UCSD-AML1 (cell line): ENCODE measurements at regions not wholly inside any gene's neighbourhood (a gene's known extent, or its start where the extent isn't known, plus 50 kb on each side); places are given as distances from the start of the nearest gene placed in this dataset.

Source experiments
- DNase-seq: peaks from one replicate; lab custom pipeline; 2025; ENCODE audit not compliant: unreplicated experiment; lab: John Stamatoyannopoulos, UW

DNA sequence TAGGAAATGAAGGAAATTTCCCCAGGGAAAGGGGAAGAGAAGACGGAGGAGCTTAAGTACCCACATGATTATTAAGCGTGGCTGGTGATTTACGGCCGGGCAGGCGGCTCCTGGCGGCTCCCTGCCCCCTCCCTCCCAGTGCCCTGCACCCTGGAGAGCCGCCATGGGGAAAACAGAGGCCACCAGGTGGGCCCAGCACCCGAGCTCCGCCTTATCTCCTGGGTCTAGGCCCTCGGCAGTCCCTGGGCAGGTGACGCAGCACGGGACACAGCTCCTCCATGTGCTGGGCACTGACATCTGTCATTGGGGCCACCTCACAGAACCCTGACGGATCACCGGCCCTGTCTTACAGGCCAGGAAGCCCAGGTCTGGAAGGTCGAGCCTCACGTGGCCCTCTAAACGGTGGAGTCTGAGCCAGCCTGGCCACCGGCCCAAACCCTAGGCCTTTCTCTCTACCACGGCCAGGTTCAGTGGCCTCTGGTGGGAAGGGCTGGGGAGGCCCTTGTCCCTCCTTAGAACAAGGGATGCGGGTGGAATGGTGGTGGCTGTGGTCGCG, 60.2 kb upstream of the PPARA start:
- no peak for DNase-seq

DNA sequence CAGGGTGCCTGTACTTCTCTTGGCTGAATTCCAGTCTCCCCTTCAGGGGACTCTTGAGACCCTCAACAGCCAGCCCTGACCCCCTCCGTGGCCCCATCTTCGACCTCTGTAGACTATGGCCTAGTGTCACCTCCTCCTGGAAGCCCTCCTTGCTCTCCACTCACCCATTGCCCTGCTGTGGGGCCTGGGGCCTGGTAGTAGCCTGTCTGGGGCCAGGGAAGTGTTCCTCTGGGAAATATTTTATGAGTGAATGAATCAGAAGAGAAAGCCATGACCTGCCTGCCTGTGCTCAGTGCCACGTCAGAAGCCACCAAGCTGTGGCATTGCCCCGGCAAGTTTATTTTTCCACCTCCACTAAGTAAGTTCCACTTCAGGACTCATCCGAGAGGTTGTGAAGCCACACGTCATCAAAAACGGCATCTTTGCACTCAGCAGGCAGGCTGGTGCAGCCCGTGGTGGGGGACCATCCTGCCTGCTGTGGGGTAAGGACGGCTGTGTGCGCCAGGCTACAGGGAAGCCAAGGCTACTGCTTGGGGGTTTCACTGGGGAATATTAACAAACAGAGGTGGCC, 59.6 kb upstream of the PPARA start:
- DNase-seq: no peak

DNA sequence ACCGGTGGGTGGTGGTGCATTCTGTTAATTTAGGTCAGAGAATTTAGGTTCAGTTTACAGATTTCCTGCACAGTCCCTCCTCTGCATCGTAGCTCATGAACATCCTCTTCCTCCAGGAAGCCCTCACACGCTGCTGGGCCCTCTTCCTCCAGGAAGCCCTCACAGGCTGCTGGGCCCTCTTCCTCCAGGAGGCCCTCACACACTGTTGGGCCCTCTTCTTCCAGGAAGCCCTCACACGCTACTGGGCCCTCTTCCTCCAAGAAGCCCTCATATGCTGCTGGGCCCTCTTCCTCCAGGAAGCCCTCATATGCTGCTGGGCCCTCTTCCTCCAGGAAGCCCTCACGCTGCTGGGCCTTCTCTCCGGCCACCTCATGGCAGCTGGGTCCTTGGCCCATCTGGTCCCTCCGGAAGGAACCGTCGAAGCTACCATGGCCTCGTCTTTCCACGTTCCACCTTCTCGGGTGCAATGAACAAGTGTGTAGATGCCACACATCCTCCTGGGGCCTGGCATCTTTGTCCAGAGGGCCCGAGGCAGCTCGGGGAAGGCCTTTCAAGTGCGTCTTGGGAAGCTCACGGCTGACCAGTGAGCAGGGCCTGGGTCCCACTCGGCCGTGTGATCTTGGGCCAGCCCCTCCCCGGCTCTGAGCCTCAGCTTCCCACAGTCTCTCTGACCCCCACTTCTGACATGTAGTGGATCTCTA, 58.9 kb upstream of the PPARA start:
- no peak for DNase-seq

DNA sequence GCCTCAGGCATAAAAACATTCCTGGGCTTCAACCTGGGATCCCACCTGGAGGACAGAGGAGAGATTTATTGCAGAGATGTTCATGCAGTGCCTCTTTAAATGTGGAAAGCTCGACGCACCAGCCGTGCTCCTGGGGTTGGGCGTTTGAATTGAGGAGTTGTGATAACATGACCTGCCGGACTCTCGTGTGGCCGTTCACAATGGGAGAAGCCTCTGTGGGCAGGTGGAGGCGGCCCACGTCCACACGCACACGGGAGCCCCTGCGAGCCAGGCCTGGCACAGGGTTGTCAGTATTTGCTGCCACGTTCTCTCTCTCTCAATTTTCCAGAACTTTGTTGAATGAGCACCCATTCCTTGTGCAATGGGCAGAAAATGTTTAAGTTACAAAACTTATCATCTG, 58.3 kb upstream of the PPARA start:
- DNase-seq: no peak

DNA sequence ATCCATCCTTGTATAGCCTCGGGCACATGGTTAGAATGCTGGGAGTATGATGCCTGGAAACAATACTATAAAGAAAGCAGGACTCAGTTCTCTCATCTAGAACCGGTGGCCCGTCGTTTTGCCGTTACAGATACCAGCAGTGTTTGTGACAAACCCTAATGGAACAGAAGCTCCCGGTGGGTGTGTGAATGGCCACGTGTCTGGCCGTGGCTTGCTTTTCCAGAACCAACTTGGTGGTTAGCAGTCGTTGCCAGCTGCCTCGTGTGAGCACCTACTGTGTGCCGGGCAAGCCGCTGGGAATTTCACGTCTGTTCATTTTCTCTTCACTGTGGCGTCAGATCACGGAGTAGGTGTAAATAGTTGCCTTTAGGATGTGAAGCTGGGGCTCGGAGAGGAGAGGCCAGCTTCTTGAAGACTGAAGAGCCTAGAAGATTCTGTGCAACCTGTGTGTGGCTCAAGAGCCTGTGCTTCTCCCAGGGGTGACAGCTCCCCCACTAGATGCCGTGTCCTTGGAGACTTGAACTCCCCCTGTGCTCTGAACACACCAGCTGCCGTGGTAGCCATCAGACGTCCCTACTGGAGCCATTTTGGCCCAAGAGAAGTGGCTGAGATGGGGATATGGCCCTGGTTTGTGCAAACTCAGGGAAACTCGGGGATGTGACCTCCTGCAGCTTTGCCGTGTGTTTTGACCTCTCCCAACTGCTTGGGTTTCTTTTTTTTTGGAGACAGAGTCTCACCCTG, 57.5 kb upstream of the PPARA start:
- DNase-seq: no peak

DNA sequence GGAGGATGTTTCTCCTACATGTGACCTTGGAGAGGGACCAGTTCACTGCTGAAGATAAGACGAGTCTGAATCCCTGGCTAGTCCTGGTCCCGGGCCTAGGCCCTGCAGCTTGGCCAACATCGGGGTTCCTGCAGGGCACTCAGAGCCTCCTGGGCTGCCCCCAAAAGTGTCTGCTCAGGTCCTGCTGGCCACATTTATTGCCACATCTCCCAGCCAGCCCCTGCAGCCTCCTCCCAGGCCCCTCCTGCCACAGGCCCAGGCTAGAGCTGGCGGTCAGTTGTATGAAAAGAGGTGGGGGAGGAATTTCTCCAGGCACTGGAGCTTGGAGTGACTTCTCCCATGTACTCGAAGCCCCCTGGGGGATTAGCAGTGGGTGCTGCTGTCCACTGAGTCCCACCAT, 56.5 kb upstream of the PPARA start:
- DNase-seq: no peak

DNA sequence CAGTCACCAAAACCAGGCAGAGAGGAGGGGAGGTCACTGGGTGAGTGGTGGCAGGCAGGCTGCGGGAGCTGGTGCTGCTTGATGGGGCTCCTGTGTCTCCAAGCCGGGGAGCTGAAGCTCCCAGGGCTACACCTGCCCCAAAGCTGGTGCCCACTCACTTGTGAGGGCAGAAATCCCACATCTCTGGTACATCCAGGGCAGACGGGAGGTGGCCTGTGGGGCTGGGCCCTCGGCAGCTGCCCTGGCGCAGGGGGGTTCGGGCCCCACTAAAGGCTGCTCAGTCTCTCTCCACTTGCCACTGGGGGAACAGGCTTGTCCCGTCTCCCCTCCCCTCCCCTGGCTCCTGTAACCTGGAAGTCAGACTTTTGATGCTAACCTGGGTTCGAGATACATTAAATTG, 55.6 kb upstream of the PPARA start:
- no peak for DNase-seq

DNA sequence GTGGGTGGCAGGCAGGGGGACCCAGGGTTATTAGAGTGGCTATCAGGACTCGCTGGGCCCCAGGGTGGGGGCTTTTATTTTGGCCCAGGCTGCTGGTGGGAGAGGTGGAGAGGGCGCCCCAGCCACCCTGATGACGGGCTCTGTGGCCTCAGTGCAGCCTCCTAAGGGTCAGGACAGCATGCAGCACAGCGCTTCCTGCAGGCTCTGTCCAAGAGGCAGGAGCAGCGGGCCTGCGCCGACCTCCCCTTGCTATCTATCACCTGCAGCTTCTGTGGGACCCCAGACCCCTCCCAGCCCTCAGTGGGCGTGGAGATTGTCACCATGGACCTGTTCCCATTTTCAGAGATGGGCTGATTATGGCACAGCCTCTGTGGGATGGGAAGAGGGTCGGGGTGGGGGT, 54.3 kb upstream of the PPARA start:
- no peak for DNase-seq

DNA sequence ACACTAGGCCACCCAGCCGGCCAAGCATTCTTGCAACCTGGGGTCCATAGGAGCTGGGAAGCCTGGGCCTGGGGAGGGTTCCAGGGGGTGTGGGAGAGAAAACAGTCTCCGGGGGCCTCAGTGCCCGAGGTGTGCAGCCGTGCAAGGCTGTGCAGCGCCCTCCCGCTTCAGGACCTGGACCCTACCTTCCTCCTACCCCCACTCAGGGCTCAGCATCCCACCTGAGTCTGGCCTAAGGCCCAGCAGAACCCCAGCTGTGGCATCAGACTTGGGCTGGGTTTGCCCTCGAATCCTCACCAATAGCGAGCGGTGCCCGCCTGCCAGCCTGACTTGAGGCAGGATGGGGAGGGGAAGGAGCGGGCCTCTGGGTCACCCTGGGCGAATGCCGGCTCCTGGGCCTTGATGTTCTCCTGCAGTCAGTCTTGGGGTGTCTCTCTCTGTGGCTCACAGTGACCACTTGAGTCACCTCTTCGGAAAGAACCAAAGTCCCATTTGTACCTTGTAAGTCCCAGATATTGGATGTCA, 53.6 kb upstream of the PPARA start:
- no peak for DNase-seq

DNA sequence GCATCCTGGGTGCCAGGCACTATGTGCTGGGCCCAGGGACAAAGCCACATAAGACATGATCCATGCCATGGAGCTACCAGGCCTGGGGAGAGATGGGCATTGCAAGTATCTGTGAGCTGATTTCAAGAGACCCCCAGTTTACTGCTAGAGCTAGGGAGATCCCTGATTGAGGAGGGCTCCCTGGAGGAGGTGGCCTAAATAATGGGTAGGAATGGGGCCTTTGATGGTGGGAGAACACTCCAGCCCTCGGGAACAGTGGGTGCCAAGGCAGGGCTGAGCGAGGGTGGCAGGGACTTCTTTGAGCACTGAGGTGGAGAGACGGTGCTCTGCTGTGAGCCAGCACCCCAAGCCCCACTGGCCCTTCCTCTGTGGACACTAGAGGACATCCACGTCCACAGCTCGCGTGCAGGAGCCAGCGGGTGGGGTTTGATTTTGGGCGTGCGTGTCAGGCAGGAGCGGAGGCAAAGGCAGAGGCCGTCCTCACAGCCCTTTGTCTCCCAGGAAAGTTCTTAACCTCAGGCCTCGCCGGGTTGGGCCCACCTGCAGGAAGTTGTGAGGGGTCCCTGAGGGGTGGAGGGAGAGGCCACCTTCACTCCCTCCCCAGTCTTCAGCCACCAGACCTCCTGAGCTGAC, 52.9 kb upstream of the PPARA start:
- DNase-seq: no peak

DNA sequence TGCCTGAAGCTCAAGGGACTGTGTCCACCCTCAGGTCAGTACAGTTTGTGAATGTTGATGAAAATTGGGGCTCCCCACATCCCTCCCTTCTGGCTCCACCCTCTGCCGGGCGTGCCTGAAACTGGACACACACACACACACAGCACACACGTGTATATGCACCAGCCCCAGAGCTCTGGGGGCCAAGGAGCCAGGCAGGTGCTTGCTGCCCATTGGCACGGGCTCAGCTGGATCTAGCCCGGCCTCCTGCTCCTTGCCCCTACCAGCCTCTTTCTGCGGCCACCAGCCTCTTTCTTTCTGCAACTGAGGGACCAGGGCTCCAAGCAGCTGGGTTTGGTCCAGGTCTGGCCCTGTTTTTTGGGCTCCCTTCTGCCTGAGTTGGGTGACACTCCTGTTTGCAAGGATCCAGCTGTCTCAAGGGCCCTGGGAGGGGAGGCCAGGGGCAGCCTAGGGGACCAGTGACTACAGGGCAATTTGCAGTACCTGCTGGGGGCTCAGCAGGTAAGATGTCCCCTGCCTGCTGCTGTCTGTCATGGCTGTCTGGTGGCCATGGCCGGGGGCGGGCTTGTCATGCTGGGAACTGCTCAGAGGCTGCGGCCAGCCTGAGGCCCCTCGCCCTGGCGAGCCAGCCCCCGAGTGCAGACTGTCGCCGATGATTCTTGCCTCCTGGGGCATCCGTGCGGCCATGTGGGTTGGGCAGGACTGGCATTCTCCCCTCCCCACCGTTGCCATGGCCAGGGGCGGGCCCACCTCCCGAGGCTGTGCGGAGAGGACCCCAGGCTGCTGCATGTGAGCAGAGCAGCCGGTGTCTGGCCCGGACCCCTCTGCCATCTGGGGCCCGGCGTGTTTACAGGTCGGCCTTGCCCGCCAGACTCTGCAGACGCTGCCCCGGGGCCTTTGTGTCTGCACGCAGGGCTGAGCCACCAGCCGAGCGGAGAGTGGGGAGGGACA, 51.5 kb upstream of the PPARA start:
- DNase-seq: no peak

DNA sequence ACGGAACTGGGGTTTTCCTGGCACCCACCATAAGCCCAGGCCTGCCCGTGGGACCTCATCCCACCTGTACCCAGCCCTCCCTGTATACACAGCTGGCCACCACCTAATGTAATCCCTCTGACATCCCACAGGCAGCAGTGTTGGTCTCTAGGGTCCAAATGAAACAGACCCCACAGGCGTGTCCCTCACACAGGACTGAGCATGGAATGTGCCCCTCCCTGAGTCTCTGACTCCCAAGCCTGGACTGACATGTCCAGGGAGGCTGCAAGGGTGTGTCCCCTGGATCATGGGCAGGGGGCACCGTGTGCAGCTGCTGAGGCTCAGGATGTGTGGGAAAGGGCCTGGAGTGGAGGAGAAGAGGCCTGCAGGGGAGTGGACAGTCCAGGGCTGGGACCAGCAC, 50.6 kb upstream of the PPARA start:
- DNase-seq: no peak

DNA sequence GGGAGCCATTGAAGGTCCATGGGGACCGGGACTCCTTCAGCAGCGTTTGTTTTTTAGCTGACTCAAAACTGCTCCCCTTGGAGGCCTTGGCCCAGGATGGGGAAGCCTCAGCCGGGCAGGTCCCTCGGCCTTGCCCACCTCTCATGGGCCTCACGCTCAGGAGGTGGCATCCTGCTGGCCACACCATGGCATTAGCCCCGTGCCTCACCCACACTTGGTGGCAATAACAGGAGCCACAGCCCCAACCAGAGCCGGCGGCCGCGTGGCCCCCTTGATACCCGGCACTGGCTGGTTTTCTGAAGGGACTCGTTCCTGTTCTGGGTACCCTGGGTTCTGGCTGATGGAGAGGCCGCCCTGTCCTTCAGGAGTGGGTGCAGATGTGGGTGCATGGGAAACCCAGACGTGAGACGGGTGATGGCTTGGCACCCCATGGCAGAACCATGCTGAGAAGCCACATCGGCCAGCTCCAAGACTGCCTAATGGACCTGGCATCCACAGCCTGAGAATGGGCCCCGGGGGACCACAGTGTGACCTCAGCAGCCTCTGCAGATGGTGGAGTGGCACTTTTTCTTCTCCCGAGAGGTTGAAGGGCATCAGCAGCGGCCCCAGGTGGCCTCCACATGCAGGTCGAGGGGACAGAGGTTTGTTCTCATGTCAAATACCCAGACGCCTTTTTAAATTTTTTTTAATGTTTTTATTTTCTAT, 49.8 kb upstream of the PPARA start:
- no peak for DNase-seq
